SK-N-SH (cell line): ENCODE measurements at regions not wholly inside any gene's neighbourhood (a gene's known extent, or its start where the extent isn't known, plus 50 kb on each side); places are given as distances from the start of the nearest gene placed in this dataset.
"Not testable (repeated sequence)": the region's sequence is repeated elsewhere in the genome, so short reads cannot be mapped to it uniquely, and the experiment has no call there.

ENCODE experiments used
- CTCF ChIP-seq: fragments of 200-600 bp; sonication (generic); IDR thresholded peaks from 2 replicates; pipeline ENCODE4 v1.6.1; 2017; ENCODE audit warnings: antibody characterized with exemption, mild to moderate bottlenecking, moderate library complexity
- ELF1 ChIP-seq: IDR thresholded peaks from 2 replicates; pipeline ENCODE4 v1.4.0; 2012
- EP300 ChIP-seq, 2 experiments: IDR thresholded peaks; 2 replicates each; pipeline versions ENCODE4 v1.4.0 to v1.6.1; 2012; ENCODE audit warnings: borderline replicate concordance in 1 of 2, low read depth in 1 of 2, low read length in 1 of 2
- GABPA ChIP-seq: IDR thresholded peaks from 2 replicates; pipeline ENCODE4 v1.4.0; 2012; ENCODE audit warnings: low read depth, mild to moderate bottlenecking
- JUND ChIP-seq: IDR thresholded peaks from 2 replicates; pipeline ENCODE4 v1.4.0; 2012
- MAX ChIP-seq: IDR thresholded peaks from 2 replicates; pipeline ENCODE4 v1.4.0; 2012; ENCODE audit warnings: low read depth
- RCOR1 ChIP-seq: fragments of 150-350 bp; IDR thresholded peaks from 2 replicates; pipeline ENCODE4 v1.6.1; 2017; ENCODE audit warnings: antibody characterized with exemption, low read length
- REST ChIP-seq: IDR thresholded peaks from 2 replicates; pipeline ENCODE4 v1.6.1; 2012; ENCODE audit warnings: mild to moderate bottlenecking, low read depth, low read length, moderate library complexity
- RFX5 ChIP-seq: IDR thresholded peaks from 2 replicates; pipeline ENCODE4 v1.6.1; 2012; ENCODE audit warnings: mild to moderate bottlenecking, improper control_type of control experiment, low read length
- RXRA ChIP-seq: IDR thresholded peaks from 2 replicates; pipeline ENCODE4 v1.4.0; 2012; ENCODE audit warnings: low read depth, mild to moderate bottlenecking, borderline replicate concordance
- USF1 ChIP-seq: IDR thresholded peaks from 2 replicates; pipeline ENCODE4 v1.4.0; 2012; ENCODE audit warnings: low read depth, borderline replicate concordance
- YY1 ChIP-seq: IDR thresholded peaks from 2 replicates; pipeline ENCODE4 v1.4.0; 2012; ENCODE audit warnings: low read depth, mild to moderate bottlenecking

- TF ChIP-seq CTCF; YY1; USF1; MAX; RFX5; RCOR1; REST; JUND; GABPA; EP300 (IDR thresholded peaks at IDR 0.05; ENCODE audit: borderline replicate concordance in 1 of 2, low read depth in 1 of 2, low read length in 1 of 2); RXRA; ELF1: not testable (repeated sequence)
Observed at GRCh38 chr11:83346706-83347105, 60.5 kb upstream of the CCDC90B start.
